GM19240 (cell line): ENCODE measurements at regions not wholly inside any gene's neighbourhood (a gene's known extent, or its start where the extent isn't known, plus 50 kb on each side); places are given as distances from the start of the nearest gene placed in this dataset.
"Not testable (repeated sequence)": the region's sequence is repeated elsewhere in the genome, so short reads cannot be mapped to it uniquely, and the experiment has no call there.

Experiments used
- DNase-seq: peaks from one replicate; pipeline ENCODE4 v3.0.0; 2011; ENCODE audit warnings: low spot score; ENCODE audit not compliant: insufficient read length

DNA sequence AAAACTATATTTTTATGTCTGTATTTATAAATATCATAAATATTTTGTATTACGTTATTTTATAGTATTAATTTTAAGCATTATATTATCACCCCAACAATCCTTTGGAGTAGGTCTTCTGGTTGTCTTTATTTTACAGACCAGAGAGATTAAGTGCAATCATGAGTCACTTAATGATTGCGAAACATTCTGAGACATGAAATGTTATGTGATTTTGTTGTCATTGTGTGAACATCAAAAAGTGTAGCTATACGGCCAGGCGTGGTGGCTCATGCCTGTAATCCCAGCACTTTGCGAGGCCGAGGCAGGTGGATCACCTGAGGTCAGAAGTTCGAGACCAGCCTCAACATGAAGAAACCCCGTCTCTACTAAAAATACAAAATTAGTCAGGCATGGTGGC lies 178.8 kb upstream of the NR2F2 start:
- not testable (repeated sequence) for DNase-seq

DNA sequence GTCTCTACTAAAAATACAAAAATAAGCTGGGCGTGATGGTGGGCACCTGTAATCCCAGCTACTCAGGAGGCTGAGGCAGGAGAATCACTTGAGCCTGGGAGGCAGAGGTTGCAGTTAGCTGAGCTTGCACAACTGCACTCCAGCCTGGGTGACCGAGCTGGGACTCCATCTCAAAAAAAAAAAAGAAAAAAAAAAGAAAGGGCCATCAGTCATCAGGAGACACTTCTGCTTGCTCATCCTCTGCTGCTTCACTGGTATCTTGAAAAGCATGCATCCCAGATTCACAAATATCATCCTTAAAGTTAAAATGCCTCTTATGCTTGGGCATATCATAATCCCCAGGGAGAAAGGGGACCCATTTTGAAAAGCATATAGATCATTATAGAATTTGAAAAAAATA lies 176.6 kb upstream of the NR2F2 start:
- no peak for DNase-seq

- no peak for DNase-seq
Observed at GRCh38 chr15:96158938-96159337, 171.6 kb upstream of the NR2F2 start.

DNA sequence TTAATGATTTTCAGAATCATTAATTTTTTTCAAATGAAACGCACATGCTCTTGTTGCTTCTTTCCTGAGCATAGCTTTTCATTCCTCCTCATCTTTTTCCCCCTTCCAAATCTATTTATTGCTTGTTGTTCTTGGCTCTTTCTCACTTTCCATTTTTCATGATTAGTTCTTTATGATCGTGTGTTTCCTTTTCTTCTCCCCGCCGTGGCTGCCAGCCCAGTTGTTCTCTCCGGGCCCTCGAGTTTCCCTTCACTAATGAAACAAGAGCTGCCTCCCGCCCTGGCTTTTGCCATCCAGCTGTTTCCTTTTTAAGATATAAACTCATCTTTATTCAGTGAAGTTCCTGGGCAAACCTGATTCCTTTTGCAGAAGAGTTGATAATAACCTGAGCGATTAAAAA lies 170.2 kb upstream of the NR2F2 start:
- no peak for DNase-seq

DNA sequence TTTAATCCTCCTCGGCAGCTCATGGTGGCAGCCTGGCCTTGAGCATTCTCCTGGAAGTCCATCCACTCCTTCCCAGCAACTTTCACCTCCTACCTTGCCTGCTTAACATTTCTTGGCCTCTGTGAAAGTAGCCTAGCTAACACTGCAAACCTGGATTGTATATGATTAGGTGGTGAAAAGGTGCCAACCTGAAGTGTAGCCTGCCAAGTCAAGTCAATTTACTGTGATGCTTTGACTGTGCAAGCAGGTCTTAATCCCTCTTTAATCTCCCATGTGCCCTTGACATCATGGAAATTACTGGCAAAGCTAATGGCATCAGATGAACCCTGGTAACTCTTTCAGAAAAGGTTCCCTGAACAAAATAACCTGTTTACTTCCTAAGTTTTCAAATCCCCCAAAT lies 169.7 kb upstream of the NR2F2 start:
- DNase-seq, result no peak

DNA sequence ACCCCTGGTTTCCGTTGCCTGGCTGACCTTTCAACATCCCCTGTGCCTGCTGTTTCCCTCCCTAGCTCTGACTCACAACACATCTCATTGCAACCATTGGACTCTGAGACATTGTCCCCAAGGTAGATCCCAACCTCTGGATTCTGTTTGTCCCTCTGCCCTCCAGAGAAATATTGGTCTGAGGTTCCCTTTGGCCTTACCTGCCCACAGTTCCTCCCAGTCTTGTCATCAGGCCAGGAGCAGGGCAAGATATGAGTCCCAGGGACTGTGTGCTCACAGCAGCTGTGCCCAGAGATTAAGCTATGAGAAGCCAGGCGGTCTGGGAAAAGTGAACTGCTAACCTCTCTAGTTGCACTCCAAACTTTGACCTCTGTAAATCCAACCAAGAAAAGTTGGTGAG lies 168.2 kb upstream of the NR2F2 start:
- DNase-seq, result no peak

- no peak for DNase-seq
Observed at GRCh38 chr15:96165081-96165480, 165.4 kb upstream of the NR2F2 start.

DNA sequence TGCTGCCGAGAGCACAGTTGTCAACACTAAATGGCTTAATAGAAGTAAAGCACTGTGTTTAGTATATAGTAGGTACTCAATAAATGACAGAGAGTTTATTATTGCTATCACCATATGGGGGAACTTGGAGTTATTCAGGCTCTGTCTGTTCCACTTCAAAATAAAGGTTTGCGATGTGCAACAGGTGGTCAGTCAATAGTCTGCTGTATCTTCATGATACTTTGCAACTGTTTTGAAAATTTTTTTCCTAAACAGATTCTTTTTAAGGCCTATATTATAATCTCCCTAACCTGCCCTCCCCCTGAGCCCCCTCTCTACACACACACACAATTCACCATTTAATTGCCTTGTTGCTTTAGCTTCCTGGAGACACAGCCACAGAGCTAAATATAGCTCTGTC lies 164.7 kb upstream of the NR2F2 start:
- DNase-seq, result no peak

DNA sequence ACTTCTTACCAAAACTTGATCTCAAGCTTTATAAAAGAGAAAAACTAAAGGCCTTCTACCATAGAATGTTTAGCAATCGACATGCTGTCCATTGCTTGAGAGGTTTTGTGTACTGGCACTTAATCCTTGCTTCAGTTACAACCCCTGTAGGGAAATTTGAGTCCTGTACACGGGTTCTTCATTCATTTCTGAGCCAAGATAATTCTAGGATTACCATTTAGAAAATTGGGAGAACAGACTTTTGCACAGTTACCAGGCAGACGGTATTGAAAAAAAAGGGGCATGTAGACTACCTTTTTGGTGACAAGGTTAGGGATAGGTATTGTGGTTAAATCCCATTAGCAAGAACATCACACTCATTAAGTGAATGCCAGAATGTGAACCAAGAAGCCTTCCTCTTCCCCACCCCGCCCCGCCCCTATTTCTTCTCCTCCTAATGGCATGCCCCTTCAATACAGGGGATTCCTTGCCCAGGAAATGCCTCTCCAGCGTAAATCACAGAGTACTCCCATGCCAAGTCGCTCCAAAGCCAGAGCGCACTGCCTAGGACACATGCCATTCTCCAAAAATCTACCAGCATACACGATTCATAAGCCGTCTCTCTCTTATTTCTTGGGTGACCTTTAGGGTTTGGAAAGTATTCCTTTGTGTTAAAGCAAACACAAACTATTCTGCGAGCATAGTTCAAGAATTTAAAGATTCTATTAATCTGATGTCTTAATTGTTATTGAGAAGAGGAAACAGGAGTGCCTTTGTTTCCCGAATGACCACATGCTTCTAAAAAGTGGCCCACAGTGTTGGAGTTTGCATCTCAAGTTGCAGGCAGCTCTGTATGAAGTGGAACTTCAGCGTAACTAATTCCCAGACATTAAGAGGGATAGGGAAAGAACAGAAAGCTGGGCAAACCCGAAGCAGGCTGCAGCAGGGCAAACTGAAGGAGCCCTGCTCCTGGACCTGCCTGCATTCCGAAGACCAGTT lies 164.0 kb upstream of the NR2F2 start:
- no peak for DNase-seq

DNA sequence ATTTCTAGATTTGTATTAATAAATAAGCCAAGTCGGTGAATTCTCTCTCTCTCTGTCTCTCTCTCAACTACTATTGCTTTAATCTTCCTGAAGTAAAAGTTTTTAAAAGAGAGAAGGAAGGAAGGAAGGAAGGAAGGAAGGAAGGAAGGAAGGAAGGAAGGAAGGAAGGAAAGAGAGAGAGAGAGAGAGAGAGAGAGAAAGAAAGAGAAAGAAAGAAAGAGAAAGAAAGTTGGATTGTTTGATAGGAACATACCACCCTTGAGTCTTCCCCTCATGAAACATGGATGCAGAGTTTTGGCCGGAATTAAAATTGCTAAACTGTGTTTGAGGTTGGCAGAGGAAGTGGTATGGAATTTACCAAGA lies 159.9 kb upstream of the NR2F2 start:
- not testable (repeated sequence) for DNase-seq

- no peak for DNase-seq
Observed at GRCh38 chr15:96170979-96171739, 159.3 kb upstream of the NR2F2 start.

GRCh38 chr15:96171853-96172296 lies 158.6 kb upstream of the NR2F2 start:
- DNase-seq, result no peak

GRCh38 chr15:96172417-96172816 lies 158.1 kb upstream of the NR2F2 start:
- no peak for DNase-seq

DNA sequence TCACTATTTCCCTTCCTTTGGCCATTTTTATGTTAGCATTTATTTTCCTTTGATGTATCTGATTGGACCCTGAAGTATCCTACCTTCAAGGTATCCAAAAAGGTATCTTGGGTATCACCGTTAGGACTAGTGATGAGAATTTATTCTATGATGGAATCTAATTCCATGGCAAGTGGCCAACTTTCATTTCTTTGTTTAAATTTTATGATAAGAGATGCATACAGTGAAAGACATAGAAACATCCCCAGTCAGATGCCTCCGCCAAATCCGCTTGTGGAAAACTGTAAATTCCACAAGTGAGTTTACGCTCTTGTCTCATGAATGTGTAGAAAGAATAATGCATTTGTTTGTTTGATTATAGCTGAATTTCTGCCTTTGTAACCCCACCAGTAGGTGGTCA lies 153.7 kb upstream of the NR2F2 start:
- DNase-seq, result no peak

- DNase-seq, result no peak
Observed at GRCh38 chr15:96177279-96177678, 153.2 kb upstream of the NR2F2 start.

DNA sequence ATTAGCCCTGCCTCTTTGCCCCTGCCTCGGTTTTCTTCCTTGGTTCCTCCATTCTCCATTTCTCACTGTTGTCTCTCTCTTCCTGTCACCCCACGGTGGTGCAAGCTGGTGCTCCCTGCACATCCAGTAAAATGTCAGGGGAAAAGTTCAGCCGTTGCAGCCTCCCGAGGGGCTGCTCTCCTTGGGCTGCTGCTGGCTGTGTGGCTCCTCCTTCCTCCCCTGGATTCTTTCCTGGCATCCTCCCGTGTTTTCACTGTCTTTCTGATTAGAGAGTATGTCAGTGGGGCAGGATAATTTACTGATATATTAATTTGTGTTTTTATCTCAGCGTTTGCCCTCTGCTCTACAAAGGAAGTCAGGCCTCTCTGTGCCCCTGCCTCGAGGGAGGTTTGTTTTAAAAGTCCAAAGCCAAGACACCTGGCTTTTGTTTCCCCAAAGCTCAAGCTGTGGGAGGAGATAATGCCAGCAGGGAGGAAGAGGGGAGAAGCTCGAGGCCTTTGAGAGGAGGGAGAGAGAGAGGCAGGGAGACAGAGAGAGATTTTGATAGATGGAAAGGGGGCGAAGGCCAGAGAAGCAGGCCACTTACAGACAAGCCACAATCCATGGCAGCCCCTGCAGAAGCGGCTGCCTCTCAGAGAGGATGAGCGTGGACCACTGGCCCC lies 150.3 kb upstream of the NR2F2 start:
- no peak for DNase-seq

- DNase-seq, result no peak
Observed at GRCh38 chr15:96181217-96181616, 149.3 kb upstream of the NR2F2 start.

DNA sequence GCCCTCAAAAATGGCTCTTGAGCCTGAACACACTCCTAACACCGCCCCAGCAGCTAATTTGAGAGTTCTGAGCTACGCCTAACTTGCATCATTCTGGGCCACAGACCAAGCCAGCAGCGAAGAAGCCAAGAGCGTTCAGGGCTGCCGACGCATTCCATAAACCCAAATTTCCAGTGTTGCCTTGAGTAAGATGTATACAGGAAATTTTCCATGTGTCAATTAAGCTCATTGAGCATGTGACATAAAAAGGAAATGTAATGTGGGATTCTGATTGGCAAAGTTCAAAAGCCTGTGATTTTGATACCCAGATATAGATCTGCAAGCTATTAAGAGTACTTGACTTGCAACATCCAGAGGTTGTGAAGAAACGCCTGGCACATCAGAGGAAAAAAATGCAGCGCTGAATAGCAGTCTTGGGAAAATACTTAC lies 148.6 kb upstream of the NR2F2 start:
- DNase-seq, result no peak

GRCh38 chr15:96182736-96183513 lies 147.6 kb upstream of the NR2F2 start:
- DNase-seq, result no peak

DNA sequence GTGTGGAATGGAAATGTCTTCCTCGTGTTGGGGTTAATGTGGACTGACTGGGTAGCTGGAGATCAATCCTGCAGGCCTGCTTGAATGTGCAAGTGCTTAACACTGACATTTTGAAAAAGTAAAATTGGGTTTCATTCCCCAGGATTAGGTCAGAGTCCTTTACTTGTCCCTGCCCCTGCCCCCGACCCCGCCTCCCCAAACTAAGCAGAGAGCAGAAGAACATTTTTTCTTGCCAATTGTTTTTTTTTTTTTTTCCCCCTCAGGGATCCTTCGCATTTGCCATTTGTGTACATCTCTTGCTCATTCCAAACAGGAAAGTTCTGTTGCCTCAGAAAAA lies 147.0 kb upstream of the NR2F2 start:
- no peak for DNase-seq

- DNase-seq, result no peak
Observed at GRCh38 chr15:96183867-96184266, 146.6 kb upstream of the NR2F2 start.
